Ovary (tissue), 7 donors: ENCODE measurements at regions not wholly inside any gene's neighbourhood (a gene's known extent, or its start where the extent isn't known, plus 50 kb on each side); places are given as distances from the start of the nearest gene placed in this dataset.

Source experiments
- DNase-seq, 5 donors: peaks; one replicate each; pipeline ENCODE4 v3.0.0-alpha.2; 2019 to 2020
- H3K27ac ChIP-seq, 2 donors: fragments of 200-600 bp; one replicate each; pipeline versions ENCODE4 v1.5.1 to v1.8.0; 2019 to 2022
- H3K27me3 ChIP-seq: fragments of 200-600 bp; one replicate; pipeline ENCODE4 v1.8.0; 2022
- H3K36me3 ChIP-seq: fragments of 200-600 bp; sonication (generic); one replicate; pipeline ENCODE4 v1.5.1; 2019
- H3K4me1 ChIP-seq: one replicate; pipeline ENCODE4 v1.8.1; 2013; ENCODE audit warnings: mild to moderate bottlenecking, moderate library complexity; ENCODE audit not compliant: insufficient read depth
- H3K4me3 ChIP-seq: fragments of 200-600 bp; sonication (generic); one replicate; pipeline ENCODE4 v1.5.1; 2017
- H3K9me3 ChIP-seq, 2 donors: fragments of 200-600 bp in 1 of 2; sonication (generic) in 1 of 2; one replicate each; pipeline versions ENCODE4 v1.5.1 to v1.8.1; 2013 to 2019; ENCODE audit warnings: mild to moderate bottlenecking in 1 of 2, moderate library complexity in 1 of 2
- CTCF ChIP-seq, 3 donors: fragments of 450-650 bp in 2 of 3; fragments of 200-600 bp in 1 of 3; IDR thresholded peaks; one replicate each; pipeline versions ENCODE4 v1.5.1 to v1.8.0; 2016 to 2022; ENCODE audit warnings: antibody characterized with exemption in 3 of 3, mild to moderate bottlenecking in 1 of 3
- EP300 ChIP-seq: sonication (generic); formaldehyde crosslinking; IDR thresholded peaks from one replicate; pipeline ENCODE4 v1.6.1; 2017; ENCODE audit warnings: antibody characterized with exemption
- POLR2A ChIP-seq: fragments of 450-650 bp; IDR thresholded peaks from one replicate; pipeline ENCODE4 v1.6.1; 2017; ENCODE audit warnings: antibody characterized with exemption, mild to moderate bottlenecking, moderate library complexity
- WGBS, 3 donors: extraction: QIAGEN DNeasy Blood & Tissue Kit in 1 of 3; methylation state at CpG; one replicate each; pipeline versions ENCODE4 v1.1.5 to v1.1.7; 2013 to 2017; 5-methylcytosine and 5-hydroxymethylcytosine counted together
- intact Hi-C, 4 donors: fragments of 100-400 bp; cut with DNase I; formaldehyde crosslinking; loops; one replicate each; pipeline versions ENCODE4 v1.11.0 to v1.15.1; 2022 to 2023
- donor health status: DM: no; HTN: no; CAD: no; lungs with moderate emphysema.
- donor health status: DM: no; HTN: no; CAD: no.
- donor health status: Bipolar disorder and iron deficiency.
- donor health status: DM: no; HTN: no; CAD: no.
- donor health status: DM: yes; HTN: yes; CAD: no.

GRCh38 chr12:92326877-92327276 lies 181.2 kb upstream of the BTG1 start:
- Histone ChIP-seq H3K27me3 (no peaks in the 10 kb centered on the region), H3K27ac (no peak overlapping the region), H3K4me1 (no peaks in the 10 kb centered on the region), H3K9me3 (no peaks in the 10 kb centered on the region), H3K4me3 (no peak overlapping the region), H3K36me3 (no peaks in the 10 kb centered on the region)
- TF ChIP-seq EP300: no peak
- TF ChIP-seq POLR2A: no peak
- no peak for TF ChIP-seq CTCF (IDR thresholded peaks at IDR 0.05)
- 94 to 96% (median 96%) methylated on average over 5 of the region's 5 CpGs for WGBS, 3 donors
- intact Hi-C loops: loop anchor here in 1 of 4 donors (2.0 kb wide), 1 partner anchor 20 kb away; no protein-coding TSS in a partner anchor
- no peak for DNase-seq

- WGBS, 3 donors: 84 to 89% (median 85%) methylated on average over 3 of the region's 3 CpGs
- DNase-seq: no peak
- Histone ChIP-seq H3K4me3 (no peak overlapping the region), H3K27ac (no peak overlapping the region), H3K9me3 (no peaks in the 10 kb centered on the region), H3K36me3 (no peaks in the 10 kb centered on the region), H3K4me1 (no peaks in the 10 kb centered on the region), H3K27me3 (no peaks in the 10 kb centered on the region)
- TF ChIP-seq CTCF (IDR thresholded peaks at IDR 0.05) (no peak), EP300 (no peak), POLR2A (no peak)
- intact Hi-C loops: loop anchor here in 1 of 4 donors (2.0 kb wide), 1 partner anchor 52 kb away; no protein-coding TSS in a partner anchor
Measured at GRCh38 chr12:92324849-92325500, 179.3 kb upstream of the BTG1 start.

- H3K36me3 ChIP-seq: no peaks in the 10 kb centered on the region
- no peak overlapping the region for H3K27ac ChIP-seq
- H3K4me3 ChIP-seq: no peak overlapping the region
- H3K4me1 ChIP-seq: no peaks in the 10 kb centered on the region
- DNase-seq: no peak
- no peak for TF ChIP-seq POLR2A
- no peak for TF ChIP-seq EP300
- no peak for TF ChIP-seq CTCF (IDR thresholded peaks at IDR 0.05)
- intact Hi-C loops: no loop called here
- no peaks in the 10 kb centered on the region for H3K9me3 ChIP-seq
- WGBS, 3 donors: 56 to 74% (median 71%) methylated on average over 2 of the region's 2 CpGs
- H3K27me3 ChIP-seq: no peaks in the 10 kb centered on the region
Measured at GRCh38 chr12:92312463-92312964, 166.9 kb upstream of the BTG1 start.

GRCh38 chr12:92304371-92305055 lies 158.9 kb upstream of the BTG1 start:
- WGBS, 3 donors: 37 to 63% (median 51%) methylated on average over 5 of the region's 5 CpGs
- intact Hi-C loops: no loop called here
- H3K4me1 ChIP-seq: no peaks in the 10 kb centered on the region
- H3K27ac ChIP-seq: no peak overlapping the region
- no peak overlapping the region for H3K4me3 ChIP-seq
- H3K36me3 ChIP-seq: no peaks in the 10 kb centered on the region
- no peak for TF ChIP-seq EP300
- TF ChIP-seq CTCF (IDR thresholded peaks at IDR 0.05): no peak
- no peak for TF ChIP-seq POLR2A
- H3K27me3 ChIP-seq: no peaks in the 10 kb centered on the region
- no peaks in the 10 kb centered on the region for H3K9me3 ChIP-seq
- DNase-seq: no peak
